Prostate gland (tissue), 2 donors: ENCODE measurements at regions not wholly inside any gene's neighbourhood (a gene's known extent, or its start where the extent isn't known, plus 50 kb on each side); places are given as distances from the start of the nearest gene placed in this dataset.

ENCODE experiments used
- CTCF ChIP-seq, 4 experiments: fragments of 200-600 bp in 2 of 4; fragments of 450-650 bp in 2 of 4; sonication (generic) in 2 of 4; IDR thresholded peaks; 1 replicate in 3 of 4; 2 replicates in 1 of 4; pipeline ENCODE4 v1.5.1; 2016 to 2019; ENCODE audit warnings: antibody characterized with exemption in 4 of 4, mild to moderate bottlenecking in 2 of 4, moderate library complexity in 2 of 4
- POLR2A ChIP-seq: fragments of 450-650 bp; IDR thresholded peaks from one replicate; pipeline ENCODE4 v1.6.1; 2016; ENCODE audit warnings: antibody characterized with exemption, mild to moderate bottlenecking
- POLR2AphosphoS5 ChIP-seq: sonication (generic); formaldehyde crosslinking; IDR thresholded peaks from one replicate; pipeline ENCODE4 v1.6.1; 2017; ENCODE audit warnings: antibody characterized with exemption

DNA sequence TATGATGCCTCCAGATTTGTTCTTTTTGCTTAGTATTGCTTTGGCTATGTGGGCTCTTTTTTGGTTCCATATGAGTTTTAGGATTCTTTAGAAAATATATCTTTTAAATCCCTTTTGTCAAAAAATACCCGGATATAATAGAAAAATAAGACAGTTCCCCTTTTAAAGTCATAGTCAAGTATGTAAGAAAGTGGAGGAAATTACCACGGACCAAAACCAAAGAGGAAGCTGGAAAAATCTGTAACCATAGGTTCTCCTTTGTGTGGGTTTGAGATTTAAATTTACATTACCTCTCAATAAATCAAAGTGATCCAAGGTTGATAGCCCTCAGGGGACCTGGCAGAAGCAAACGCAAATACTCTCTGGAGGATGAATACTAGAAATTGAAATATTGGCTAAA, 58.3 kb upstream of the PACRGL start:
- TF ChIP-seq POLR2A (no peak), CTCF (IDR thresholded peaks at IDR 0.05) (no peak), POLR2AphosphoS5 (no peak)
